Muscle of arm (tissue), 1 donor: ENCODE measurements at regions not wholly inside any gene's neighbourhood (a gene's known extent, or its start where the extent isn't known, plus 50 kb on each side); places are given as distances from the start of the nearest gene placed in this dataset.
A peak's percentile ranks its signal among the peaks of the same experiment; 100 is the strongest.
"Not testable (repeated sequence)": the region's sequence is repeated elsewhere in the genome, so short reads cannot be mapped to it uniquely, and the experiment has no call there.

Experiments
- DNase-seq: peaks from one replicate; pipeline ENCODE4 v3.0.0-alpha.2; 2013

DNA sequence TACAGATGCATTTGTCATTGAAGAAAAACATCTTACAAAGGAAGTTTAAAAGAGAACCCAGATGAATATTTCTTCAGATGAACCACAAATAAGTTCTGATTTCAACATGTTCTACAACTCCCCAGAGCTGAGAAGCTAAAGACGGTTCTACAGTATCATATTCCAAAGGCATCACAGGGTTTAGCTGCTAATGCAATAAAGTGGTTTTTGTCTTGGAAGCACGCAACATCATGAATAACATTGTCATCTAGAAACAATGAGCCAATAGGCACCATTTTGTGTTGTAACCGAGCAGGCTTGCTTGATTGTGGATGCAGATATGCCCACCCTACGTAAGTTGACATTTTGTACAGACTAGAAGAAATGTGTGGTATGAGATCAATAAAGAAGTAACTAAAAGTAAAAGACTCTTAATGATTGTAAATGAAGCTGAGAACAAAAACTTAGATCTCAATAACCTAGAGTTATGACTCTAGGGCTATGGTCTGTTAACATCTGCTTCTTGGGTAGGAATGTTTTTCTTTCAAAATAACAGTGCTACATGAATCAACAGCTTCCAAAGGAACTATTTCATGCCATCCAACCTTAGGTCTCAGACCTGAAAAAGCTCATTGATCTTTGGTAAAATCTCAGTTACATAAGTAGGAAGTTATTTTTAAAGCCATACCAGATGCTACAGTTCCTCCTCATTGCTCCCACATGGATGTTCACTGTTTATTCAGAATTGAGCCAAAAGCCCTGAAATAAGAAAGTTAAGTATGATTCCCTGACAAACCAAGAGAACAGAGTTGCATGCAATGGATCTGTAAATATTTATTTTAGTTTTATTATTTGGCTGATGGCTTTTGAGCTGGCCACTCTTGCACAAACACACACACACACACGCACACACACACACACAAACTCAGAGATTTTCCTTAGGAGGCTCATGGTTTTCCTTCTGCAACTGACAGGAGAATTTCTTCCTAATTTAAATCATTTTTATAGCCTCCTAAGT lies 118.7 kb upstream of the SLCO6A1 start:
- DNase-seq = peak; percentile 33

DNA sequence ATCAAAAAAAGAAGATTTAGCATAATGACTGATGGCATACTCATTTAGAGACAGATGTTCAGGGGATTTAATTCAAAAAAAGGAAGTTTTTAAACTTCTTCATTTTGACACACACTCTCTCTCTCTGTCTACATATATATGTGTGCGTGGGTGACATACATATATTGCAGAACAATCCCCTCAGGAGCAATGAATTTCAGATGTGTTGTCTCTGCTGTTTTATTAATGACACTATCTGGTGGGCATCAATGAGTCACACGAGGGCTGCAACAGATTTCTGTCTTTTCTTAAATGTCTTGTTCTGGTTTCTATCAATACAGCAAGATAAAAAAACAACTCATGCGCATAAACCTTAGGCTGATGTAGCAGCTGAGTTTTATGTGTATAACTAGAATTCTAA lies 123.5 kb upstream of the SLCO6A1 start:
- no peak for DNase-seq

DNA sequence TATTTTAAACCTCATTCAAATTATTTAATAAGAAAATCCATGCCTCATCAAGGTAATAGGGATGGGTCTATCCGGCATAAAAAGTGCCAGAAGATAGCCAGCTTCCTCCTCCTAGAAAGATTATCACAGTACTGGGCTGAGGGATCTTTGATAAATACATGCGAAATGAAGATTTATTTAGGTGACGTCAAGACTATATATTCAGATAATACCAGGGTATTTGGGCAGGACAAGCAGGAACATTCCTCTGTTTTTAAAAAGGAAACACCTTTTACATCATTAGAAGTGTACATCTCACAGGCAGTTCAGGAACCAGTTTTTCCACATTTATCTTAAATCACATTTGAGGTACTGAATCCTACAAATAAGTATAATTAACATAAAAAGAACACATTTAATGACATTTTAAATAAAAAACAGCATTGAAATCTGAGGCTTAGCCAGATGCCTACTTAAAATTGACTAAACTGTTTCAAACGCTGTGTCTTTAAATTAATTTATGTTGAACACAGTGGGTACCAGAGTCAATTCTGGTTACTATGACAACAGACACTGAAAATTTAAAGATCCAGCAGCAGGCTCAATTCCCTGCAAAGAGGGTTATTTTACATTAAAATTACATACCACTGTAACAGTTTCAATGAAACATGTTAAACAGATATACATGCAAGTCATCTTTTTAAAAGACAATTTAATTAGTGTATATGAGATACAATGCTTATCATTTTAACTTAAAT lies 124.7 kb upstream of the SLCO6A1 start:
- DNase-seq = no peak

DNA sequence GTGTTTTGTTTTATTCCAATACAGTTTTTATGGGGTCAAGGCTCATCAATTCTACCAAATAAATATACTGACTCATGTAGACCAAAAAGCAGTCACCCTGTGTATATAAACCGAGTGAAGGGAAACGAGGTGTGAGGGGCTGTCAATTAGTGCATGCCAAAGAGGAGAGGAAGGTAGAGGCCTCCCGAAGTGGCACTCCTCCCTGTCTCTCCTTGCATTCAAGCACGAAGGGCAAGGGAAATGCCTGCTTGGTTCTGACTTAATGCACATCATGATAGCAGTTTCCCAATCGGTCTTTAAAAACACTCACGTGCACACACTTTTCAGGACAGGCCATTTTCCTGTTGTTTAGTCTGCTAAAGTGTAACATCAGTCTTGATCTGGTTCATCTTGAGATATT lies 125.6 kb upstream of the SLCO6A1 start:
- no peak for DNase-seq

DNA sequence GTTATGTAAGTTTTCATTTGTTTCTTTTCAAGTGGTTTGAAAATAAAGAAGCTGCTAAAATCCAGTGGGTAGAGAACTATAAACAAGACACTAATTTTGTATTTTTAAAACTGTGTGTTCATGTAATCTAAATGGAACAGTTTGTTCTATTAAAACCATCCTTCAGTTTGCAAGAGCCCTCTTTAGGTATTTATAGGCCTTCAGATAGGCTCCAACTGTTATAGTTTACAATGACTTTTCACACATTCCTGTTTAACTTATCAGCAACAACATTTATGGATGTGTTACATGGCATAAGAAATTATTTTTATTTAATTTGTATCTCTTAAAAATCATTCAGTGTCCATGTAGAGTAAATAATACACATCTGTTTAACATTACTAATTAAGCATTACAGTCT lies 126.7 kb upstream of the SLCO6A1 start:
- DNase-seq = no peak

DNA sequence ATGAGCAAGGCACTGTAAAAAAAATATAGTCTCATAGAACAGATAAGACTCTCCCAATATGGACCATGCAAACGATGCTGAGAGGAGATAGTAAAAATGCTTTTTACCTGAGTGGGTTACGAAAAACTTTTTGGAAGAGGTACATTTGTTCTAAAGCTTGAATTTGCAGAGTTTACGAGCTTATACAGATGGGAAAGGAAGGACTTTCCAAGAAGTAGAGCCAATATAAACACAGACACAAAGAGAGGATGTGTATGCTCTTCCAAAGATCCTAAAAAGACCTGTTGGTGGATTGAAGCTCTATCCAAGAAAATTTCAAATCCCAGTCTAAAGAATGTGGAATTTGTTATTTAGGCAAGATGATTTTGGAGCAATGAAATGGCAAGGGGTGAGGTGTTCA lies 127.1 kb upstream of the SLCO6A1 start:
- DNase-seq = peak; percentile 16

DNA sequence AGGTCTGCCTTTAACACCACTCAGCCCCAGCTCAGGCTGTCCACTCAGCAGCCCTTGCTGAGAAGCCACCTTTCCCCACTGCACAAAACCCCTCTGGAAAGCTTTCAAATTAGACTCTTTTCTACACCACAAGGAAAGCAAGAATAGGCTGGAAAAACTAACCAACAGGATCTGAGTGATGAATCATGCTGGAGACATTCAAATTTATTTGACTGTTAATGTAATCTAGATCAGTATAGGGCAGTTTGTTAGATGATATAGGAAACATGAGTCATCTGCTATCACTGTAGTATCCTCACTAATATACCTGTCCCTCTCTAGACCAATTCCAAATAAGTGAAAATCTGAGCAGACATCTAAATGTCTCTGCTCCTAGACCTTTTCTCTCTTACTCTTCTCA lies 127.8 kb upstream of the PAM start:
- DNase-seq = no peak

DNA sequence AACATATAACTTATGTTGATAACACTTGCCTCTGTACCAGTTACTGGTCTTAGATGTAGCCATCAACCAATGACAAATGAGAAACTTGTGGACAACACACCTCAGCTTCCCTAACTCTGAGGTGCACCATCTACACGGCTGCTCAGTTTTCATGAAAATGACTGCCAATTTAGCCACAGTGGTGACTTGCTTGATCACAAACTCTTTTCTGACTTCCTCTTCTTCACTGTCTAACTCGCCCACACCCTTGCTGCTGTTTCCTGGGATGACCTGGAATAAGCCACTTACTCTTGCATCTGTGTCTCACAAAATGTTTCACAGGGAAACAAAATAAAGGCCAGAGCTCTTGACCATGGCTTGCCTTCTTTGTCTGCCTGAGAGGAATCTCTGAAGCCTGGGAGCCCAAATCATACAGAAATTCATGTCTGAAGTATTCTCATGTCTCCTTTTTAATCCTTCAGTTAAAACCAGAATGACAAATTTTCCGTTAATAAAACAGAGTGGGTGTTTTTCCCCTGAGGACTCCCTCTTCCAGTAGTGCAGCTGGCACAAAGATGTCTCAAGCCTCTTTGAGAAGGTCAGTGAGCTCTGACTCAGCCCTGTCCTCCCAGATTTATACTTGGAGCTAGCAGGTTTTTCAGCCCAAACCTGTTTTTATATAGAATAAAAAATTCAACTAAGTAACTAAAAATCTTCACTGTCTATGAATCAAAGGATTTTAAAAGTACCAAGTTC lies 126.5 kb upstream of the PAM start:
- no peak for DNase-seq

DNA sequence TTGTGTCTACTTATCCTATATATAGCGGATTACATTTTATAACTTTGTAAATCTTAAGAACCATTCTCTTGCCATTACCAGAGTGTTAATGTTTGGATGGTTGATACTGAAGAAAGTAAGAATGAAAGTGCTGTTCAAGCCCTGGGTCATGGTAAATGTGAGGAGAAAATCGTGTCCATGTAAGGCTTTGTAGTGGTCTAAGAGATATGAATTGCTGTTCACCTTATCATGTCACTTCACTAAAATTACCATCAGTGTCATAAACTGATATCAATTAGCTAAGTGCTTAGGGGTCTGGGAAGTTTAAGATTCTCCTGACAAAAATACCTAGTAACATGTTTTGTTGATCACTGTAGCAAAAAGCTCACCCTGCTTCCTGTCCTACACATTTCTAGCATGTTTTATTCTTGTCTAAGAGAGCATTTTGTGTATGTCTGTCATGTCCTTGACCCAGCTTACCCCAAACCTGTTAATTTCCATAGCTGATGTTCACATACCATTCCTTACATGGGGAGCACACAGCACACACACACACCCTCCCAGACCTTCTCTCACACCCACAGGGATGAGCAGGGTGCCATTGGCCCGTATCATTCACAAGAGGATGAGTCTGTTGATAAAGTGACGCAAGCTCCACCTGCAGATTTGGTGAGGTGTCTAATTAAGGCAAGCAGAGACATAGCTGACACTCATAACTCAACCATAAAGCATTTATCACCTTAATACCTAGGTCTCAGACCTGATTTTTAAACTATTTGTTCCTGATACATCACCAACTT lies 125.1 kb upstream of the PAM start:
- DNase-seq = no peak

DNA sequence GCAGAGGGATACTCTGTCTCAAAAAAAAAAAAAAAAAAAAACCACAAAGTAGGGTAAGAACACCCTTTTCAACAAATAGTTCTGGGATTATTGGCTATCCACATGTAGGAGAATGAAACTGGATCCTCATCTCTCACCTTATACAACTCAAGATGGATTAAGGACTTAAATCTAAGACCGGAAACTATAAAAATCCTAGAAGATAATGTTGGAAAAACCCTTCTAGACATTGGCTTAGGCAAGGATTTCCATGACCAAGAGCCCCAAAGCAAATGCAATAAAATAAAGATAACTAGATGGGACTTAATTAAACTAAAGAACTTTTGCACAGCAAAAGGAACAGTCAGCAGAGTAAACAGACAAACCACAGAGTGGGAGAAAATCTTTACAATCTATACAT lies 119.7 kb upstream of the PAM start:
- DNase-seq = not testable (repeated sequence)

DNA sequence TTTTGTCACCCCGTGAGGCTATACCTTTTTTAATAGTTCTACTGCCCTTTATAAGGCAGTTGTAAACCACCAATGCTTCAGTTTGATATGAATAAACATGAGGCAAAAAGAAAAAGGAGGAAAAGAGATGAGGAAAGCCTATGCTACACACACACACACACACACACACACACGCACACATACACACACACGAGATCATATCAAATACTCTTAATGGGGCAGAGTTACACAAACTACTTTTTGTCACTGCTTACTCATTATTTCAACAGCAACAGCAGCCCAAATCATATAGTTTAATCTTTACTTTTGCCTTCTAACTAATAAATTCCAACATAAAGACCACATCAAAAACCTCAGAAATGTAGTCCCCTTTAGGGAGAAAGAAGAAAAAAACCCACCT lies 116.8 kb upstream of the PAM start:
- no peak for DNase-seq

DNA sequence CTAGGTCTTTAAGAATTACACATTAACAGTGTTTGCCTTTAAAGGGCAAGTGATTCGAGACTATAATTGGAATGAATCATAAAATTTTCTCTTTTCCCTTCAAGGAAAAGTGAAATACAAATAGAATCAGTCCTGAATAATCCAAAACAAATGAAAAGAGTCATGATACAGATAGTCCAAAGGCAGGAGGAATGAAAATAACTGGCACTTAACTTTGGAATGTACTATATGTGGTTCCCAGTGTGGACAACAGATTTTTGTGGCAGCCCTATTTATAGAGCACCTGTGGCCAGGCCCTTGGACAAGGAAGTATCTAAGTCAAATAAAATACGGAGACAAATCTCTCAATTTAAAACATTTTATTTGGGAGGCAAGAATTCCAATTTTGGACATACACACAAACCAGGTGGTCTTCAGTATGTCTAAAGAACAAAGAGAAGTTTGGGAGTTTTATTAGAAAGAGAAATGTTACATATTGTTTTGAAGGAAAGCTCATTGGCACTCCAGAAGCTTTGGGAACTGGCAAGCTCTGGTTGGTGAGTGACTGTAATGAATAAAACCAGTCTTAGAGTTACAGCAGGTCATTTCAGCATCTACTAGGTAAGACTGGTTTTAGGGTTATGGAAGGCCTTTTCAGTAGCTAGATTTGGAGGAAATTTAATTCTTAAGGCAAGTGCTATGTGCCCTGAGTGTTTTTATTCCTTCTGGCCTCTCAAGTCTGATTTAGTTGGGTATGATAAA lies 116.0 kb upstream of the PAM start:
- no peak for DNase-seq

DNA sequence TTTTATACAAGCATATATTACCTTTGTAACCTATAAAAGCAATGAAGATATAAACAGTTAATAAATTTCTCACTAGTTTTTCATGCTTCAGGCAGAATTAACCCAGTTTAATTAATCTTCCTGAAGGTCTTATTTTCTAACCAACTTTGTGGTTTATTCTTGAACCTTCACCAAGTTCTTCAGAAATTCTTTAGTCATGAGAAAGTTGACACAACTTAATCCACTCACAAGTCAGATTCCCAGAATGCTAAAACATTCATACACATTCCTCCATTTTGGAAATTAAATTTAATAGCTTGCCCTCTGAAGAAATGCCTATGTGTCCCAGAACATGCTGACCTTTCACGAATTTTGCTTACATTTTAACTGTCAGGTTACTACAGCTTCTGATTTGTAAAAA lies 105.4 kb upstream of the PAM start:
- no peak for DNase-seq

DNA sequence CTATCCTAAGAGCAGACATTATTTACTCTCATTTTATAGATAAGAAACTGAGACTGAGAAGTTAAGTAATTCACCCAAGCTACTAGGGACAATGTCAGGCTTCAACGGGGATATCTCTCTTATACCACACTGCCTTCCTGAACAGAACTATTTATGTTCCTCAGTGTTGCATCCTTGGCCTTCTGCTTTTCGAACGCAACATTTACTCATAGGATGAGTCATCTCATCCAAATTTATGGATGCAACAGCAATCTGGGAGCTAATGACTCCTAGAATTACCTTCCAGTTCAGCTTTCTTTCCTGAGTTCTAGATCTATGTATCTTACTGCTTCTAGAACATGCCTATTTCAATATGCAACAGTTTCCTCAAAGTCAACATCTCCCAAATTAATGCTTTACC lies 103.6 kb upstream of the PAM start:
- DNase-seq = no peak

DNA sequence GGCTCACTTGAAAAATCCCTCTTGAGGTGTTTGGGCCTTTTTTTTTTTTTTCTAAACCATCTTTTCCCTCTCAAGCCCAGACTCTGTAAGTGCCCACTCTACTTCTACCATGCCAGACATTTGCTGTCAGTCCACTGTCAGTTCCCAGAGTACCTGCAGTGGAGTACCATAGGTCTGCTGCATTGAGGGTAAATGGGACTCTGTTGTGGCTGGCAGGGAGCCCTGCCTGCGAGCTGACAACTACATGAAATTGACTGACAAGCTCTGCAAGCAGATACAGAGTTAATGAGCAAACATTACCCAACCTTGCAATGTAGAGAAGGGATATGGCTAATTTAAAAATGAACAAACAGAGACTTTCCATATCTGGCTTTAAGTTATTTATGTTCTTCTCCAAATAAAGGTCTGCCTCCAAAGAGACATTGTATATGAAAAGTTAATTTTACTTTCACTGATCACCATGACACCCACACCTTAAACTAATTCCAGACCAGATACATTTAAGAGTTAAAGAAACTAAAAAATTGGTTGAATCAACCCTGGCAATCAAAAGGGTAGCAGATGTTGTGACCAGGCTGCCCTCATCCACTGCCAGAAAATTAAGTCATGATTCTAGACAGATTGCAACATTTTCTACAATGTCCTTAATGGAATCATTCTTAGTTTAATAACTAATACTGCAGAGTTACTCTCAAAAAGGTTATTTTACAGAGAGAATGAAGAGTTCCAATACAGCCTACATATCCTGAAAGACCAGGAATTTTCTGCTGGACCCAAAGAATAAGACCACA lies 100.4 kb upstream of the PAM start:
- no peak for DNase-seq

DNA sequence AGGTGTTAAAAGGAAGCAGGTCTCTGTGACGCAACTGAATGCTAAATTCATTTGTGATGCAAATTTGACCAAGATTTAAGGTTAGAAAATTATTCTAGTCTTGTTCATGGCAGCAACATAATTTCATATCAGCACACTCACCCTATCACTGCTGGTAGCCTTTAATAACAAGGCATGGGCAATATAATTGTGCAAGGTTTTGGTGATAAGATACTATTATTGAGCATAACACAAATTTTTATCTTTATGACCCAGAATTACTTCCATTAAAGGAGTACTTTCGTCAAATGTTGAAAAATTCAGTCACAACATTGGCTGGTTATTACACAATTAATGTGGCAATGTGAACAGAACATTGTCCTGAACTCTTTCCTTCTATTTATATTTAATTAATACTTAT lies 96.0 kb upstream of the PAM start:
- DNase-seq = no peak

DNA sequence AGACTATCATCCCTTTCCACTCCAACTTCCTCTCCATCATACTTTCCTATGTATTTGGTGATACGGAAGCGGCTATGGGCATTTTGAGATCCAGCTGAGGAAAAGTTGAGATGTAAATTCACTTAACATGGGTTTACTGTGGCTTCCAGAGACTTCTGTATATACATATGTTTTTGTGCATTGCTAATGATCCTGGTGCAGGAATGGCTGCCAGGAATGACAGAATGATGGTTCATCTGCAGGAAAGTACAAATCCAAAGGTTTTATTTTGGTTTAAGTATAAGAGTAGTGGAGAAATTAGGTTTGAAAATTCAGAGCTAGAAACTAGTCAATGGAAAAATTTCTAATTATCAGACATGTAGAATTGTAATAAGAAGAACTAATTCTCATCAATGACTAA lies 95.0 kb upstream of the PAM start:
- no peak for DNase-seq

DNA sequence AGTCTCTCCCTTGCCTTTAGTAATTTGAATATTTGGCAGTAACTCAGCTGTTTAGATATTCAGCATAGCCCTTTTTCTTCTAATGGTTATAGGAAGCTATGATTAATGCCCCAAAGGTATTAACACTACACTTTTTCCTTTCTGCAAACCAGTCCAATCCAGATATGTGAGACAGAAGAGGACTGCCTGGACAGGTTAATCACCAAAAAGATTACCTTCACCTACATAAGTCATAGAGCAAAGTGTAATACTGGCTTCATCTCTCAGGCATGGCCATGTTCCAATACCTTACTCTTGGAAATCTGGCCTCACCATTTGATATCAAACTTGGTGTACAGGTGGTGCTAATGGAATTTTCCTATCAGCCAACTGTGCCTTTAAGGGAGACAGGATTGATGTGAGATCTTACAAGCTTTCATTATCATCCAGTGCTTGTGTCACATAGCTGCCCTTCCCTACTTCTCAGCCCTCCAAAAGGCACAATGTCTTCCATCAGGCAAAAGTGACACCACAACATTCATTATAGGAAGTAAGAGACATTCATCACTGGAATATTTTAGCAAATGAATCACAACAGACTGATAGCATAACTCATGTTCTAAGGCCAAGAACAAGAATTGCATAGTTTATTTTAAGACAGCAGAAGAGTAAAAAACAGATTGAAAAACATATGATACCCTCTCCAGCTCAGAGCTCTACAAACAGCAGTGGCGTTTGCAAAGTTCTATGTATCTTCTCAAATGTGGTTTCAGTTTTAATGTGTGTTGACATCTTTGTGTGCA lies 91.2 kb upstream of the PAM start:
- DNase-seq = no peak

DNA sequence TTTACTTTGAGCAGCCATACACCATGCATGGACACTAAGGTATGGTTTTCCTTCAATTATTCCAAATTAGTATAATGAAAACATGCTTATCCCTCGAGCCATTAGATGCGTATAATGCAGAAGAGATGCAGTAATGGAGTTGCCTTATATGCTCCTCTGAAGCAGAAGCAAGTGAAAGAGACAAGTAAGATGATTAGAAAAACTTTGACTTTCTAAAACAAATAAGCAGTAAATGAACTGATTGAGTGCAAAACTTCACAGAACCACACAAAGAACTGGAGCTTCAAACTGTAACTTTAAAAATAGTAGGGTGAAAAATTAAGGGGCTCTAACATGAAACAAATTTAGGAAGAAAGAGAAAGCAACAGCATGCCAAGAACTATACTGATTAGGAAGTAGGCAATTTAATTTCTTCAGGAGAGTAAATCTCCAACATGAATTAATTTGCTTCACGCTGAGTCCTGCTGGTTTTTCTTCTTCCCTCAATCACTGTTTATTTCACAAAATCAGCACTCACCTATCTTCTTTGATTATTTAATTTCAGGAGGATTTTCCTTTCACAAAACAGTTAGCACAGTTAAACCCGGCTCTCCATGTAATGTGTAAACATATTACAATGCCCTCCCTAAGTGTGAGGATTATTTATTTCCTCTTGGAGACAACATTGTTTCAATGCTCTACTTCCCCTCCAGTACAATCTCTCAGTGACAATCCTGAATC lies 90.3 kb upstream of the PAM start:
- no peak for DNase-seq
